ENCODE measurements at regions not wholly inside any gene's neighbourhood (a gene's known extent, or its start where the extent isn't known, plus 50 kb on each side); places are given as distances from the start of the nearest gene placed in this dataset.

GRCh38 chr6:81832304-81832703 is 79.8 kb upstream of the TENT5A start:
- no peak for TF ChIP-seq TCF12 (IDR thresholded peaks at IDR 0.05; ENCODE audit: low read depth)
- no peak for TF ChIP-seq CEBPB (IDR thresholded peaks at IDR 0.05)
- TF ChIP-seq, protein P1, sequence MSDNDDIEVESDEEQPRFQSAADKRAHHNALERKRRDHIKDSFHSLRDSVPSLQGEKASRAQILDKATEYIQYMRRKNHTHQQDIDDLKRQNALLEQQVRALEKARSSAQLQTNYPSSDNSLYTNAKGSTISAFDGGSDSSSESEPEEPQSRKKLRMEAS (IDR thresholded peaks at IDR 0.05) = no peak
- no peak for TF ChIP-seq NFIC (IDR thresholded peaks at IDR 0.05)
- TF ChIP-seq EP300 (IDR thresholded peaks at IDR 0.05; ENCODE audit: borderline replicate concordance) = no peak
- TF ChIP-seq REST (IDR thresholded peaks at IDR 0.05; ENCODE audit: low read depth) = no peak
- TF ChIP-seq TEAD4 (IDR thresholded peaks at IDR 0.05) = no peak
- no peak for TF ChIP-seq RAD21 (IDR thresholded peaks at IDR 0.05; ENCODE audit: low read depth)
- TF ChIP-seq FOXM1 (IDR thresholded peaks at IDR 0.05; ENCODE audit: borderline replicate concordance, low read depth) = no peak
- TF ChIP-seq TAF1 (IDR thresholded peaks at IDR 0.05; ENCODE audit: low read depth) = no peak
- no peak for TF ChIP-seq ZBTB7A (IDR thresholded peaks at IDR 0.05; ENCODE audit: low read depth)
- TF ChIP-seq, protein P2, sequence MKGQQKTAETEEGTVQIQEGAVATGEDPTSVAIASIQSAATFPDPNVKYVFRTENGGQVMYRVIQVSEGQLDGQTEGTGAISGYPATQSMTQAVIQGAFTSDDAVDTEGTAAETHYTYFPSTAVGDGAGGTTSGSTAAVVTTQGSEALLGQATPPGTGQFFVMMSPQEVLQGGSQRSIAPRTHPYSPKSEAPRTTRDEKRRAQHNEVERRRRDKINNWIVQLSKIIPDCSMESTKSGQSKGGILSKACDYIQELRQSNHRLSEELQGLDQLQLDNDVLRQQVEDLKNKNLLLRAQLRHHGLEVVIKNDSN (IDR thresholded peaks at IDR 0.05) = no peak
- no peak for TF ChIP-seq YY1 (IDR thresholded peaks at IDR 0.05; ENCODE audit: low read depth)
- TF ChIP-seq CREB1 (IDR thresholded peaks at IDR 0.05; ENCODE audit: low read depth) = no peak
- TF ChIP-seq EGR1 (IDR thresholded peaks at IDR 0.05) = no peak

DNA sequence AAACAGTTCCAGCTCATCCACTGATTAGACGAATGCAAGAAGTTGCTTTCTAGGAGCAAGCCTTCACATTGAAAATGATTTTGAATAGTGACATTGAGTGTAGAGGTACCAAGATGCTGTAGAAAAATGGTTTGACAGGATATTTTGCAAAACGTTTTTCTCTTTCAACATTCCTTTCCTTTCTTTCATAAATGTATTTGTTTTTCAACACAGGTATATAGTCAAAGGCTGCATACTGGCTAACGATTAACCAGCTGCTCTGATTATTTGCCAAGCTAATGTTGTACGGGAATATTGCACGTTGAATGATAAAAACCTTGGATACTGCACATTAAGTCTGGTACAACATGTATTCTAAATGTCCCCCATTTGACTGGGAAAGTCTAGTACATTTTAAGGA is 78.8 kb upstream of the TENT5A start:
- TF ChIP-seq TAF1 (IDR thresholded peaks at IDR 0.05; ENCODE audit: low read depth) = no peak
- TF ChIP-seq, protein P1 (IDR thresholded peaks at IDR 0.05) = no peak
- TF ChIP-seq CREB1 (IDR thresholded peaks at IDR 0.05; ENCODE audit: low read depth) = no peak
- no peak for TF ChIP-seq FOXM1 (IDR thresholded peaks at IDR 0.05; ENCODE audit: borderline replicate concordance, low read depth)
- TF ChIP-seq REST (IDR thresholded peaks at IDR 0.05; ENCODE audit: low read depth) = no peak
- TF ChIP-seq EGR1 (IDR thresholded peaks at IDR 0.05) = no peak
- no peak for TF ChIP-seq EP300 (IDR thresholded peaks at IDR 0.05; ENCODE audit: borderline replicate concordance)
- TF ChIP-seq TEAD4 (IDR thresholded peaks at IDR 0.05) = no peak
- TF ChIP-seq ZBTB7A (IDR thresholded peaks at IDR 0.05; ENCODE audit: low read depth) = no peak
- no peak for TF ChIP-seq NFIC (IDR thresholded peaks at IDR 0.05)
- TF ChIP-seq YY1 (IDR thresholded peaks at IDR 0.05; ENCODE audit: low read depth) = no peak
- TF ChIP-seq, protein P2 (IDR thresholded peaks at IDR 0.05) = no peak
- no peak for TF ChIP-seq TCF12 (IDR thresholded peaks at IDR 0.05; ENCODE audit: low read depth)
- no peak for TF ChIP-seq RAD21 (IDR thresholded peaks at IDR 0.05; ENCODE audit: low read depth)
- no peak for TF ChIP-seq CEBPB (IDR thresholded peaks at IDR 0.05)

- TF ChIP-seq EGR1 (IDR thresholded peaks at IDR 0.05) (no peak), ZBTB7A (IDR thresholded peaks at IDR 0.05; ENCODE audit: low read depth) (no peak), YY1 (IDR thresholded peaks at IDR 0.05; ENCODE audit: low read depth) (no peak), CREB1 (IDR thresholded peaks at IDR 0.05; ENCODE audit: low read depth) (no peak), FOXM1 (IDR thresholded peaks at IDR 0.05; ENCODE audit: borderline replicate concordance, low read depth) (no peak), RAD21 (IDR thresholded peaks at IDR 0.05; ENCODE audit: low read depth) (no peak), TCF12 (IDR thresholded peaks at IDR 0.05; ENCODE audit: low read depth) (no peak), TEAD4 (IDR thresholded peaks at IDR 0.05) (no peak), EP300 (IDR thresholded peaks at IDR 0.05; ENCODE audit: borderline replicate concordance) (no peak)
- TF ChIP-seq, protein P2 (IDR thresholded peaks at IDR 0.05) = no peak
Observed at GRCh38 chr6:81826784-81827183, 74.3 kb upstream of the TENT5A start.

DNA sequence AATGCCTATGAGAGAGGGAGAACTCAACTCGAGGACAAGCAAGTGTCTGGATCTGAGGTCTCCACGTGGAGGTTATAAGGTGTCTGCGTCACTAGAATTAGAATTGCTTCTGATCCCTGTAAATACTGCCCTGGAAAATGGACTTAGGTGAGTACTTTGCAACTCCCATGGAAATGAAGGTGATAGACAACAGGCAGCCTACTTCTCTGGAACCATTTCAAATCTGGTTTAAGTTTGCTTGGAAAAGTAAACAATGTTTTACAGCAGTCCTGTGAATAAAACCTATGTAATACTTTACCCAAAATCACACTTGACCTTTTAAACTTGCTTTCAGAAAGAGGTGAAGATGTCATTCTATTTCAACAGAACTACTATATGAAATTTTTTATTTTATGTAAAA is 70.1 kb upstream of the TENT5A start:
- TF ChIP-seq YY1 (IDR thresholded peaks at IDR 0.05; ENCODE audit: low read depth) (no peak), CREB1 (IDR thresholded peaks at IDR 0.05; ENCODE audit: low read depth) (no peak), EP300 (IDR thresholded peaks at IDR 0.05; ENCODE audit: borderline replicate concordance) (no peak), RAD21 (IDR thresholded peaks at IDR 0.05; ENCODE audit: low read depth) (no peak), ZBTB7A (IDR thresholded peaks at IDR 0.05; ENCODE audit: low read depth) (no peak), EGR1 (IDR thresholded peaks at IDR 0.05) (no peak), TAF1 (IDR thresholded peaks at IDR 0.05; ENCODE audit: low read depth) (no peak)
- TF ChIP-seq, protein P1 (IDR thresholded peaks at IDR 0.05) = no peak

DNA sequence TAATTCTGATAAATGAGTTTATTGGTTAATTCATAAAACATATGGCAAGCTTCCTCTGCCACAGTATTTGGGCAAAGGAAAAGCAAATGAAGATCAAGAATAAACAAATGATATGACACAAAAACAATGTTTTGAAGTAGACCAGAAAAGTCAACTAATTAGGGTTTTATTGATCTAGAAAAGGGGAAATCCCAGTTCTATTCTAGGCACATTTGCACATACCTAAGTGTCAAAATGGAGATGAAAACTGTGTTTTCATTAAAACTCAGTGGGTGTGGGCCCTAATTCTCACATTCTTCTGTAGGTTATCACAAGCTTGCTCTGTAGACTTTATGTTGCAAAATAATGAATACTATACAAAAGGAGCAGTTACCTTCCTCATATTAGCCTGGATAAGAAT is 69.0 kb upstream of the TENT5A start:
- no peak for TF ChIP-seq TCF12 (IDR thresholded peaks at IDR 0.05; ENCODE audit: low read depth)
- TF ChIP-seq, protein P2 (IDR thresholded peaks at IDR 0.05) = no peak
- no peak for TF ChIP-seq CEBPB (IDR thresholded peaks at IDR 0.05)
- TF ChIP-seq CREB1 (IDR thresholded peaks at IDR 0.05; ENCODE audit: low read depth) = no peak
- TF ChIP-seq YY1 (IDR thresholded peaks at IDR 0.05; ENCODE audit: low read depth) = no peak
- TF ChIP-seq REST (IDR thresholded peaks at IDR 0.05; ENCODE audit: low read depth) = no peak
- no peak for TF ChIP-seq EGR1 (IDR thresholded peaks at IDR 0.05)
- no peak for TF ChIP-seq FOXM1 (IDR thresholded peaks at IDR 0.05; ENCODE audit: borderline replicate concordance, low read depth)
- no peak for TF ChIP-seq TAF1 (IDR thresholded peaks at IDR 0.05; ENCODE audit: low read depth)
- TF ChIP-seq ZBTB7A (IDR thresholded peaks at IDR 0.05; ENCODE audit: low read depth) = no peak
- no peak for TF ChIP-seq TEAD4 (IDR thresholded peaks at IDR 0.05)
- TF ChIP-seq EP300 (IDR thresholded peaks at IDR 0.05; ENCODE audit: borderline replicate concordance) = no peak
- TF ChIP-seq RAD21 (IDR thresholded peaks at IDR 0.05; ENCODE audit: low read depth) = no peak
- TF ChIP-seq, protein P1 (IDR thresholded peaks at IDR 0.05) = no peak
- TF ChIP-seq NFIC (IDR thresholded peaks at IDR 0.05) = no peak
